Fibroblast of lung (primary cell): ENCODE measurements at regions not wholly inside any gene's neighbourhood (a gene's known extent, or its start where the extent isn't known, plus 50 kb on each side); places are given as distances from the start of the nearest gene placed in this dataset.
A peak's percentile ranks its signal among the peaks of the same experiment; 100 is the strongest.

Experiments
- DNase-seq, 2 donors: peaks; one replicate each; pipeline versions ENCODE4 v3.0.0 to v3.0.0-alpha.2; 2010; ENCODE audit warnings: low read depth in 2 of 2
- H2AFZ ChIP-seq: 2 replicates; pipeline ENCODE4 v1.5.1; 2012; ENCODE audit warnings: low read length, control low read depth, inconsistent platforms
- H3K27ac ChIP-seq: 2 replicates; pipeline ENCODE4 v1.5.1; 2011; ENCODE audit warnings: low read length, control low read depth; ENCODE audit not compliant: insufficient read depth
- H3K27me3 ChIP-seq: 2 replicates; pipeline ENCODE4 v1.5.1; 2011; ENCODE audit warnings: mild to moderate bottlenecking, low read length; ENCODE audit not compliant: control insufficient read depth, insufficient read depth
- H3K36me3 ChIP-seq: 2 replicates; pipeline ENCODE4 v1.5.1; 2011; ENCODE audit warnings: low read length; ENCODE audit not compliant: control insufficient read depth, insufficient read depth
- H3K4me1 ChIP-seq: 2 replicates; pipeline ENCODE4 v1.5.1; 2011; ENCODE audit warnings: low read length; ENCODE audit not compliant: control insufficient read depth, insufficient read depth; ENCODE audit errors: extremely low read depth
- H3K4me2 ChIP-seq: 2 replicates; pipeline ENCODE4 v1.5.1; 2011; ENCODE audit warnings: low read length, control low read depth; ENCODE audit not compliant: insufficient read depth; ENCODE audit errors: extremely low read depth
- H3K4me3 ChIP-seq, 4 experiments: fragments of 200-600 bp in 1 of 4; sonication (generic) in 1 of 4; replicated peaks in 1 of 4; 2 replicates each; pipeline ENCODE4 v1.5.1; 2011 to 2016; ENCODE audit warnings: low read length in 4 of 4, low read depth in 3 of 4, mild to moderate bottlenecking in 3 of 4, control low read depth in 2 of 4, inconsistent platforms in 1 of 4, mixed read lengths in 1 of 4; ENCODE audit not compliant: insufficient read depth in 1 of 4; ENCODE audit errors: control extremely low read depth in 1 of 4
- H3K79me2 ChIP-seq: 2 replicates; pipeline ENCODE4 v1.5.1; 2012; ENCODE audit warnings: mild to moderate bottlenecking, low read length, inconsistent platforms; ENCODE audit not compliant: control insufficient read depth, insufficient read depth
- H3K9ac ChIP-seq: 2 replicates; pipeline ENCODE4 v1.5.1; 2011; ENCODE audit warnings: mild to moderate bottlenecking, low read length, control low read depth; ENCODE audit not compliant: insufficient read depth
- H3K9me3 ChIP-seq: 2 replicates; pipeline ENCODE4 v1.5.1; 2012; ENCODE audit warnings: low read depth, low read length; ENCODE audit not compliant: control insufficient read depth, insufficient read depth
- H4K20me1 ChIP-seq: 2 replicates; pipeline ENCODE4 v1.5.1; 2011; ENCODE audit warnings: low read length; ENCODE audit not compliant: control insufficient read depth, insufficient read depth; ENCODE audit errors: extremely low read depth
- CTCF ChIP-seq, 2 donors: IDR thresholded peaks in 1 of 2; conservative IDR thresholded peaks in 1 of 2; 1 replicate in 1 of 2; 2 replicates in 1 of 2; pipeline ENCODE4 v1.5.1; 2011 to 2012; ENCODE audit warnings: low read length in 2 of 2, control low read depth in 1 of 2, inconsistent platforms in 1 of 2, low read depth in 1 of 2, mild to moderate bottlenecking in 1 of 2
- EZH2 ChIP-seq: IDR thresholded peaks from 2 replicates; pipeline ENCODE4 v1.5.1; 2012; ENCODE audit warnings: low read length, control low read depth, mild to moderate bottlenecking; ENCODE audit errors: missing control alignments

GRCh38 chr4:128484896-128485295 lies 197.3 kb upstream of the PGRMC2 start:
- Histone ChIP-seq H3K79me2 (no peaks in the 10 kb centered on the region), H3K9ac (no peak overlapping the region), H3K4me1 (no peaks in the 10 kb centered on the region), H3K4me3 (no peak overlapping the region), H3K36me3 (no peaks in the 10 kb centered on the region), H3K4me2 (no peak overlapping the region), H2AFZ (no peak overlapping the region), H4K20me1 (no peaks in the 10 kb centered on the region), H3K27ac (no peak overlapping the region), H3K27me3 (no peaks in the 10 kb centered on the region), H3K9me3 (no peaks in the 10 kb centered on the region)
- TF ChIP-seq CTCF (conservative IDR thresholded peaks at IDR 0.05 in 1 of 2, IDR thresholded peaks at IDR 0.05 in 1 of 2; ENCODE audit: low read depth in 1 of 2, low read length in 2 of 2) (no peak), EZH2 (no peak)
- peak in 1 of 2 donors; percentile 46 for DNase-seq

- TF ChIP-seq CTCF (conservative IDR thresholded peaks at IDR 0.05 in 1 of 2, IDR thresholded peaks at IDR 0.05 in 1 of 2; ENCODE audit: low read depth in 1 of 2, low read length in 2 of 2): no peak
- no peak for TF ChIP-seq EZH2
- DNase-seq: peak in 1 of 2 donors; percentile 68
- no peak overlapping the region for H2AFZ ChIP-seq
These were observed 196.2 kb upstream of the PGRMC2 start for GRCh38 chr4:128483816-128484215.

GRCh38 chr4:128483041-128483440 lies 195.4 kb upstream of the PGRMC2 start:
- no peak overlapping the region for H2AFZ ChIP-seq
- H3K27ac ChIP-seq: no peak overlapping the region
- no peaks in the 10 kb centered on the region for H3K79me2 ChIP-seq
- no peaks in the 10 kb centered on the region for H3K4me1 ChIP-seq
- H3K9ac ChIP-seq: no peak overlapping the region
- no peaks in the 10 kb centered on the region for H3K36me3 ChIP-seq
- no peak overlapping the region for H3K4me2 ChIP-seq
- no peaks in the 10 kb centered on the region for H4K20me1 ChIP-seq
- DNase-seq: no peak
- no peaks in the 10 kb centered on the region for H3K9me3 ChIP-seq
- no peaks in the 10 kb centered on the region for H3K27me3 ChIP-seq
- TF ChIP-seq EZH2: no peak
- no peak for TF ChIP-seq CTCF (conservative IDR thresholded peaks at IDR 0.05 in 1 of 2, IDR thresholded peaks at IDR 0.05 in 1 of 2; ENCODE audit: low read depth in 1 of 2, low read length in 2 of 2)
- no peak overlapping the region for H3K4me3 ChIP-seq

More at GRCh38 chr4:128483816-128484215, 196.2 kb upstream of the PGRMC2 start:
- H3K9ac ChIP-seq: no peak overlapping the region
- no peaks in the 10 kb centered on the region for H3K27me3 ChIP-seq
- H3K9me3 ChIP-seq: no peaks in the 10 kb centered on the region
- no peaks in the 10 kb centered on the region for H3K4me1 ChIP-seq
- no peak overlapping the region for H3K4me3 ChIP-seq
- H3K79me2 ChIP-seq: no peaks in the 10 kb centered on the region
- H4K20me1 ChIP-seq: no peaks in the 10 kb centered on the region
- H3K27ac ChIP-seq: no peak overlapping the region
- no peak overlapping the region for H3K4me2 ChIP-seq
- no peaks in the 10 kb centered on the region for H3K36me3 ChIP-seq
